LNCaP clone FGC (cell line): ENCODE measurements at regions not wholly inside any gene's neighbourhood (a gene's known extent, or its start where the extent isn't known, plus 50 kb on each side); places are given as distances from the start of the nearest gene placed in this dataset.

ENCODE experiments used
- DNase-seq: peaks from one replicate; pipeline ENCODE4 v3.0.0-alpha.2; 2011; ENCODE audit warnings: low read depth
- H3K4me3 ChIP-seq: 2 replicates; pipeline ENCODE4 v1.5.1; 2011; ENCODE audit warnings: mild to moderate bottlenecking, low read depth, low read length, control low read depth
- CTCF ChIP-seq: IDR thresholded peaks from 2 replicates; pipeline ENCODE4 v1.5.1; 2012; ENCODE audit warnings: mild to moderate bottlenecking; ENCODE audit not compliant: control insufficient read depth, insufficient read depth; ENCODE audit errors: extremely low read depth

GRCh38 chr14:76272774-76273173 is 103.2 kb upstream of the ESRRB start:
- no peak for DNase-seq
- no peak overlapping the region for H3K4me3 ChIP-seq
- TF ChIP-seq CTCF = no peak

GRCh38 chr14:76273346-76273745 is 102.6 kb upstream of the ESRRB start:
- no peak for DNase-seq
- TF ChIP-seq CTCF = no peak
- no peak overlapping the region for H3K4me3 ChIP-seq

- DNase-seq = no peak
- no peak for TF ChIP-seq CTCF
- no peak overlapping the region for H3K4me3 ChIP-seq
Observed at GRCh38 chr14:76274324-76274723, 101.6 kb upstream of the ESRRB start.

- DNase-seq = no peak
- no peak overlapping the region for H3K4me3 ChIP-seq
- no peak for TF ChIP-seq CTCF
Observed at GRCh38 chr14:76277586-76278130, 98.3 kb upstream of the ESRRB start.

- no peak overlapping the region for H3K4me3 ChIP-seq
- no peak for TF ChIP-seq CTCF
- DNase-seq = no peak
Observed at GRCh38 chr14:76280221-76280620, 95.7 kb upstream of the ESRRB start.

- DNase-seq = no peak
- no peak for TF ChIP-seq CTCF
- H3K4me3 ChIP-seq = no peak overlapping the region
Observed at GRCh38 chr14:76282581-76282980, 93.4 kb upstream of the ESRRB start.

GRCh38 chr14:76287063-76287462 is 88.9 kb upstream of the ESRRB start:
- no peak overlapping the region for H3K4me3 ChIP-seq
- no peak for TF ChIP-seq CTCF
- DNase-seq = no peak
